ENCODE measurements at regions not wholly inside any gene's neighbourhood (a gene's known extent, or its start where the extent isn't known, plus 50 kb on each side); places are given as distances from the start of the nearest gene placed in this dataset.

- DNase-seq (ENCODE audit: low read depth, low spot score) = no peak
- ChIA-PET POLR2A (no interaction called here), CTCF (no interaction called here)
- Histone ChIP-seq H3K9me3 (ENCODE audit: control insufficient read depth, insufficient read depth, low read length) (no peaks in the 10 kb centered on the region), H3K27me3 (ENCODE audit: control insufficient read depth, insufficient read depth, low read length) (no peaks in the 10 kb centered on the region), H3K27ac (ENCODE audit: low read depth, low read length) (no peak overlapping the region), H3K4me3 (ENCODE audit: low read depth, low read length) (no peak overlapping the region)
- TF ChIP-seq CTCF (IDR thresholded peaks at IDR 0.05; ENCODE audit: low read depth, low read length) = no peak
Observed at GRCh38 chr12:84135586-84136279, 776.9 kb downstream of the SLC6A15 start.

- DNase-seq (ENCODE audit: low read depth, low spot score) = no peak
- CTCF ChIA-PET = no interaction called here
- no peak overlapping the region for H3K27ac ChIP-seq (ENCODE audit: low read depth, low read length)
Observed at GRCh38 chr12:84134797-84135366, 777.7 kb downstream of the SLC6A15 start.

GRCh38 chr12:84131076-84131475 is 781.5 kb downstream of the SLC6A15 start:
- no peak overlapping the region for H3K27ac ChIP-seq (ENCODE audit: low read depth, low read length)
- ChIA-PET POLR2A (no interaction called here), CTCF (no interaction called here)

More at GRCh38 chr12:84134797-84135366, 777.7 kb downstream of the SLC6A15 start:
- no peaks in the 10 kb centered on the region for H3K27me3 ChIP-seq (ENCODE audit: control insufficient read depth, insufficient read depth, low read length)
- H3K4me3 ChIP-seq (ENCODE audit: low read depth, low read length) = no peak overlapping the region
- no peaks in the 10 kb centered on the region for H3K9me3 ChIP-seq (ENCODE audit: control insufficient read depth, insufficient read depth, low read length)
- no peak for TF ChIP-seq CTCF (IDR thresholded peaks at IDR 0.05; ENCODE audit: low read depth, low read length)
- POLR2A ChIA-PET = no interaction called here

GRCh38 chr12:84128117-84128991 is 784.2 kb downstream of the SLC6A15 start:
- ChIA-PET POLR2A (no interaction called here), CTCF (interaction anchor here (1.2 kb wide), 1 partner anchor 13 kb away, joined by 3 read pairs; no protein-coding TSS in a partner anchor)
- no peak for DNase-seq (ENCODE audit: low read depth, low spot score)
- Histone ChIP-seq H3K27ac (ENCODE audit: low read depth, low read length) (no peak overlapping the region), H3K9me3 (ENCODE audit: control insufficient read depth, insufficient read depth, low read length) (peaks cover 6% of the 10 kb centered on the region), H3K27me3 (ENCODE audit: control insufficient read depth, insufficient read depth, low read length) (no peaks in the 10 kb centered on the region), H3K4me3 (ENCODE audit: low read depth, low read length) (no peak overlapping the region)
- no peak for TF ChIP-seq CTCF (IDR thresholded peaks at IDR 0.05; ENCODE audit: low read depth, low read length)

More at GRCh38 chr12:84131076-84131475, 781.5 kb downstream of the SLC6A15 start:
- no peak overlapping the region for H3K4me3 ChIP-seq (ENCODE audit: low read depth, low read length)
- DNase-seq (ENCODE audit: low read depth, low spot score) = peak; percentile 50
- H3K9me3 ChIP-seq (ENCODE audit: control insufficient read depth, insufficient read depth, low read length) = peaks cover 6% of the 10 kb centered on the region
- TF ChIP-seq CTCF (IDR thresholded peaks at IDR 0.05; ENCODE audit: low read depth, low read length) = no peak
- no peaks in the 10 kb centered on the region for H3K27me3 ChIP-seq (ENCODE audit: control insufficient read depth, insufficient read depth, low read length)

GRCh38 chr12:84124211-84124610 is 788.4 kb downstream of the SLC6A15 start:
- Histone ChIP-seq H3K27ac (ENCODE audit: low read depth, low read length) (no peak overlapping the region), H3K9me3 (ENCODE audit: control insufficient read depth, insufficient read depth, low read length) (peaks cover 6% of the 10 kb centered on the region), H3K4me3 (ENCODE audit: low read depth, low read length) (no peak overlapping the region), H3K27me3 (ENCODE audit: control insufficient read depth, insufficient read depth, low read length) (no peaks in the 10 kb centered on the region)
- ChIA-PET CTCF (no interaction called here), POLR2A (no interaction called here)
- DNase-seq (ENCODE audit: low read depth, low spot score) = no peak
- no peak for TF ChIP-seq CTCF (IDR thresholded peaks at IDR 0.05; ENCODE audit: low read depth, low read length)

Measured in AG04450 (cell line).